IMR-90 (cell line): ENCODE measurements at regions not wholly inside any gene's neighbourhood (a gene's known extent, or its start where the extent isn't known, plus 50 kb on each side); places are given as distances from the start of the nearest gene placed in this dataset.

Experiments
- CEBPB ChIP-seq: IDR thresholded peaks from 2 replicates; pipeline ENCODE4 v1.6.1; 2012; ENCODE audit warnings: low read depth, low read length, improper control_type of control experiment
- CHD1 ChIP-seq: IDR thresholded peaks from 2 replicates; pipeline ENCODE4 v1.6.1; 2012; ENCODE audit warnings: low read depth, low read length, improper control_type of control experiment
- CTCF ChIP-seq: conservative IDR thresholded peaks from 2 replicates; pipeline ENCODE4 v1.5.1; 2012; ENCODE audit warnings: mild to moderate bottlenecking, low read depth, low read length, improper control_type of control experiment
- ELK1 ChIP-seq: fragments of 150-350 bp; IDR thresholded peaks from 2 replicates; pipeline ENCODE4 v1.6.1; 2016; ENCODE audit warnings: low read depth, mild to moderate bottlenecking, low read length, moderate library complexity, borderline replicate concordance
- FOS ChIP-seq: fragments of 150-350 bp; IDR thresholded peaks from 2 replicates; pipeline ENCODE4 v1.6.1; 2016; ENCODE audit warnings: low read depth, low read length
- POLR2A ChIP-seq: IDR thresholded peaks from 2 replicates; pipeline ENCODE4 v1.6.1; 2012; ENCODE audit warnings: mild to moderate bottlenecking, low read depth, low read length
- RAD21 ChIP-seq: IDR thresholded peaks from 2 replicates; pipeline ENCODE4 v1.6.1; 2012; ENCODE audit warnings: low read length, improper control_type of control experiment
- RFX5 ChIP-seq: IDR thresholded peaks from 2 replicates; pipeline ENCODE4 v1.8.0; 2012; ENCODE audit warnings: low read depth, mild to moderate bottlenecking, low read length, moderate library complexity
- SMC3 ChIP-seq: fragments of 150-350 bp; IDR thresholded peaks from 2 replicates; pipeline ENCODE4 v1.6.1; 2016; ENCODE audit warnings: low read depth, mild to moderate bottlenecking, antibody characterized with exemption, low read length, moderate library complexity
- USF2 ChIP-seq: fragments of 150-350 bp; IDR thresholded peaks from 2 replicates; pipeline ENCODE4 v1.6.1; 2017; ENCODE audit warnings: mild to moderate bottlenecking, antibody characterized with exemption, low read length, low read depth

GRCh38 chr14:30085943-30086342 is 158.3 kb upstream of the PRKD1 start:
- TF ChIP-seq POLR2A (no peak), CTCF (no peak), USF2 (no peak), RFX5 (no peak), SMC3 (no peak), CHD1 (no peak), CEBPB (no peak), FOS (no peak), RAD21 (no peak), ELK1 (no peak)
